NCI-H128 (cell line): ENCODE measurements at regions not wholly inside any gene's neighbourhood (a gene's known extent, or its start where the extent isn't known, plus 50 kb on each side); places are given as distances from the start of the nearest gene placed in this dataset.

Experiments
- DNase-seq: peaks from one replicate; lab custom pipeline; 2025; ENCODE audit not compliant: unreplicated experiment; lab: John Stamatoyannopoulos, UW

GRCh38 chr6:8277769-8278168 lies 157.6 kb downstream of the SLC35B3 start:
- DNase-seq, result no peak

GRCh38 chr6:8276148-8276547 lies 159.2 kb downstream of the SLC35B3 start:
- DNase-seq, result no peak

- DNase-seq, result no peak
Observed at GRCh38 chr6:8275667-8276066, 159.7 kb downstream of the SLC35B3 start.

- no peak for DNase-seq
Observed at GRCh38 chr6:8274226-8274625, 161.1 kb downstream of the SLC35B3 start.

- DNase-seq, result no peak
Observed at GRCh38 chr6:8269872-8270454, 165.4 kb downstream of the SLC35B3 start.

GRCh38 chr6:8269094-8269493 lies 166.3 kb downstream of the SLC35B3 start:
- no peak for DNase-seq

GRCh38 chr6:8268606-8269005 lies 166.3 kb upstream of the EEF1E1 start:
- no peak for DNase-seq

- no peak for DNase-seq
Observed at GRCh38 chr6:8268156-8268555, 165.8 kb upstream of the EEF1E1 start.

- no peak for DNase-seq
Observed at GRCh38 chr6:8260610-8261009, 158.3 kb upstream of the EEF1E1 start.

- no peak for DNase-seq
Observed at GRCh38 chr6:8246403-8246802, 144.1 kb upstream of the EEF1E1 start.

GRCh38 chr6:8245726-8246125 lies 143.4 kb upstream of the EEF1E1 start:
- no peak for DNase-seq

GRCh38 chr6:8243475-8243874 lies 141.1 kb upstream of the EEF1E1 start:
- no peak for DNase-seq

- DNase-seq, result no peak
Observed at GRCh38 chr6:8242885-8243284, 140.5 kb upstream of the EEF1E1 start.

GRCh38 chr6:8240301-8240700 lies 138.0 kb upstream of the EEF1E1 start:
- DNase-seq, result no peak

- DNase-seq, result no peak
Observed at GRCh38 chr6:8238773-8239683, 136.7 kb upstream of the EEF1E1 start.

- DNase-seq, result no peak
Observed at GRCh38 chr6:8237668-8238067, 135.3 kb upstream of the EEF1E1 start.

GRCh38 chr6:8236956-8237355 lies 134.6 kb upstream of the EEF1E1 start:
- no peak for DNase-seq

GRCh38 chr6:8234321-8234720 lies 132.0 kb upstream of the EEF1E1 start:
- DNase-seq, result no peak

GRCh38 chr6:8231956-8232355 lies 129.6 kb upstream of the EEF1E1 start:
- no peak for DNase-seq

- DNase-seq, result no peak
Observed at GRCh38 chr6:8229915-8230756, 127.8 kb upstream of the EEF1E1 start.

GRCh38 chr6:8225113-8225512 lies 122.8 kb upstream of the EEF1E1 start:
- DNase-seq, result no peak

GRCh38 chr6:8223678-8224077 lies 121.3 kb upstream of the EEF1E1 start:
- no peak for DNase-seq
